ENCODE measurements at regions not wholly inside any gene's neighbourhood (a gene's known extent, or its start where the extent isn't known, plus 50 kb on each side); places are given as distances from the start of the nearest gene placed in this dataset.

DNA sequence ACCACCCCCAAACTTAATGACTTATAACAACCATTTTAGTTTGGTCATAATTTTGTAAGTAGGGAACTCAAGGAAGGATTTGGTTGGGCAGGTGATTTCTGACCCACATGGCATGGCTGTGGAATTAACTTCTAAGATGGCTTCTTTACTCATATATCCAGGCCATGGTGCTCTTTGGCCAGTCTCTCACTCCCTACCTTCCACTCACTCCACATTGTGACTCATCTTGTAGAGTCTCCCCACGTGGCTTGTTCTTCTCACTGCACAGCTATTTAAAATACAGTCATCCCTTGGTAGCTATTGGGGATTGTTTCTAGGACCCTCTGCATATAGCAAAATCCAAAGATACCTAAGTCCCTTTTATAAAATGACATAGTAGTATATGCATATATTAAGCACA lies 76.6 kb upstream of the MAST4 start:
- H3K27me3 ChIP-seq: no peaks in the 10 kb centered on the region
- no peaks in the 10 kb centered on the region for H3K9me3 ChIP-seq
- no peak overlapping the region for H3K4me3 ChIP-seq
- no peak overlapping the region for H3K27ac ChIP-seq
- H3K36me3 ChIP-seq: no peaks in the 10 kb centered on the region
- TF ChIP-seq POLR2A (IDR thresholded peaks at IDR 0.05): no peak
- TF ChIP-seq, protein P1, sequence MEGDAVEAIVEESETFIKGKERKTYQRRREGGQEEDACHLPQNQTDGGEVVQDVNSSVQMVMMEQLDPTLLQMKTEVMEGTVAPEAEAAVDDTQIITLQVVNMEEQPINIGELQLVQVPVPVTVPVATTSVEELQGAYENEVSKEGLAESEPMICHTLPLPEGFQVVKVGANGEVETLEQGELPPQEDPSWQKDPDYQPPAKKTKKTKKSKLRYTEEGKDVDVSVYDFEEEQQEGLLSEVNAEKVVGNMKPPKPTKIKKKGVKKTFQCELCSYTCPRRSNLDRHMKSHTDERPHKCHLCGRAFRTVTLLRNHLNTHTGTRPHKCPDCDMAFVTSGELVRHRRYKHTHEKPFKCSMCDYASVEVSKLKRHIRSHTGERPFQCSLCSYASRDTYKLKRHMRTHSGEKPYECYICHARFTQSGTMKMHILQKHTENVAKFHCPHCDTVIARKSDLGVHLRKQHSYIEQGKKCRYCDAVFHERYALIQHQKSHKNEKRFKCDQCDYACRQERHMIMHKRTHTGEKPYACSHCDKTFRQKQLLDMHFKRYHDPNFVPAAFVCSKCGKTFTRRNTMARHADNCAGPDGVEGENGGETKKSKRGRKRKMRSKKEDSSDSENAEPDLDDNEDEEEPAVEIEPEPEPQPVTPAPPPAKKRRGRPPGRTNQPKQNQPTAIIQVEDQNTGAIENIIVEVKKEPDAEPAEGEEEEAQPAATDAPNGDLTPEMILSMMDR (IDR thresholded peaks at IDR 0.05): no peak
- no peaks in the 10 kb centered on the region for H3K4me1 ChIP-seq
- intact Hi-C loops (cut with DNase I; ENCODE audit: low total_unique reads): no loop called here
- no peak for DNase-seq

GRCh38 chr5:66520854-66521253 lies 75.3 kb upstream of the MAST4 start:
- H3K36me3 ChIP-seq: no peaks in the 10 kb centered on the region
- H3K9me3 ChIP-seq: no peaks in the 10 kb centered on the region
- DNase-seq: no peak
- intact Hi-C loops (cut with DNase I; ENCODE audit: low total_unique reads): no loop called here
- H3K27me3 ChIP-seq: no peaks in the 10 kb centered on the region
- H3K4me3 ChIP-seq: no peak overlapping the region
- H3K27ac ChIP-seq: no peak overlapping the region
- no peaks in the 10 kb centered on the region for H3K4me1 ChIP-seq
- TF ChIP-seq POLR2A (IDR thresholded peaks at IDR 0.05): no peak
- TF ChIP-seq, protein P1 (IDR thresholded peaks at IDR 0.05): no peak

DNA sequence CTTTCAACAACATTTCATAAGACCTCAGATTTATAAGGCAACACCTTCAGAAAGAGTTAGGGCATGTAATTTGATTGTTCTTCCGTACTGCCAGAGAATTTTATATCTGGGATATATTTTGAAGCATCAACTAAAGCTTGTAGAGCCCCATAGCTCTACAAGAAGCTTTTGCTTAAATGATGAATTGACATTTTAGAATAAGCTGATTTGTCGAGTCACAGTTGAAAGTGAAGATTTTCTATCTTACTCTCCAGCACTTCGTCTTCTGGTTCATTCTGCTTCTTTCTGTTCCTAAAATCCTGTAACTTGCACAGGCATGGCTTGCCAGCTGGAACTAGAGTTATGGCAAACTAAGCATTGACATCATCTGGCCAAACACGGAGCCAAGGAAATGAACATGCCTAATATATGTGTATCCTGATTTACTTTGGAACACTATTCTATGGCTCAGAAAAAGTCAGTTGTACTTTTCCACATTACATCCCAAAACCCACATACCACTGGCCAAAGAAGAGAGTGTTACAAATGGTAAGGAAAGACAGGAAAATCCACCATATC lies 68.6 kb upstream of the MAST4 start:
- no peaks in the 10 kb centered on the region for H3K36me3 ChIP-seq
- no peak for DNase-seq
- H3K9me3 ChIP-seq: no peaks in the 10 kb centered on the region
- intact Hi-C loops (cut with DNase I; ENCODE audit: low total_unique reads): no loop called here
- H3K4me3 ChIP-seq: no peak overlapping the region
- no peaks in the 10 kb centered on the region for H3K27me3 ChIP-seq
- H3K4me1 ChIP-seq: no peaks in the 10 kb centered on the region
- H3K27ac ChIP-seq: no peak overlapping the region
- TF ChIP-seq POLR2A (IDR thresholded peaks at IDR 0.05): no peak
- TF ChIP-seq, protein P1 (IDR thresholded peaks at IDR 0.05): no peak

- Histone ChIP-seq H3K4me3 (no peak overlapping the region), H3K36me3 (no peaks in the 10 kb centered on the region), H3K27me3 (no peaks in the 10 kb centered on the region), H3K4me1 (no peaks in the 10 kb centered on the region), H3K27ac (no peak overlapping the region), H3K9me3 (no peaks in the 10 kb centered on the region)
- DNase-seq: no peak
- TF ChIP-seq, protein P1 (IDR thresholded peaks at IDR 0.05): no peak
- TF ChIP-seq POLR2A (IDR thresholded peaks at IDR 0.05): no peak
- intact Hi-C loops (cut with DNase I; ENCODE audit: low total_unique reads): no loop called here
Measured at GRCh38 chr5:66529182-66529581, 67.0 kb upstream of the MAST4 start.

DNA sequence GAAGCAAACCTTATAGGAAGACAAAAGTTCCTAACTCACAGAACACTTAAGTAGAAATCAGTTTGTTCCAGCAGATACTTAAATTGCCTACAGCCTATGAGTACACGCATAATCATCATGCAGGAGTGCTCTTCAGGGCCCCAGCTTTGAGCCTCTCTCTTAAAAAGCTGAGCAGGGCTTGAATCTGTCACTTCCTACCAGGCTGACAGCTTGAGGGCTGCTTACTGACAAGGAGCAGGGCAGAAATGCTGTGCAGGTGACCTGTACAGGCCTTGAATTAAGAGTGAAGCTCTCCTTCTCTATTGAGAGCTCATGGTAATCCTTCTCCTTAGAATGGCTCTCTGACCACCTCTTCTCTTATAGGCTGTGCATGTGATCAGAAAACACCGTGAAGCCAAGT lies 66.5 kb upstream of the MAST4 start:
- no peaks in the 10 kb centered on the region for H3K27me3 ChIP-seq

More for the DNA sequence above, 66.5 kb upstream of the MAST4 start:
- Histone ChIP-seq H3K4me3 (no peak overlapping the region), H3K36me3 (no peaks in the 10 kb centered on the region), H3K9me3 (no peaks in the 10 kb centered on the region), H3K4me1 (no peaks in the 10 kb centered on the region), H3K27ac (no peak overlapping the region)
- no peak for TF ChIP-seq POLR2A (IDR thresholded peaks at IDR 0.05)
- TF ChIP-seq, protein P1 (IDR thresholded peaks at IDR 0.05): no peak
- no peak for DNase-seq
- intact Hi-C loops (cut with DNase I; ENCODE audit: low total_unique reads): no loop called here

Data from uterus (tissue), 3 donors.